ENCODE measurements at regions not wholly inside any gene's neighbourhood (a gene's known extent, or its start where the extent isn't known, plus 50 kb on each side); places are given as distances from the start of the nearest gene placed in this dataset.

DNA sequence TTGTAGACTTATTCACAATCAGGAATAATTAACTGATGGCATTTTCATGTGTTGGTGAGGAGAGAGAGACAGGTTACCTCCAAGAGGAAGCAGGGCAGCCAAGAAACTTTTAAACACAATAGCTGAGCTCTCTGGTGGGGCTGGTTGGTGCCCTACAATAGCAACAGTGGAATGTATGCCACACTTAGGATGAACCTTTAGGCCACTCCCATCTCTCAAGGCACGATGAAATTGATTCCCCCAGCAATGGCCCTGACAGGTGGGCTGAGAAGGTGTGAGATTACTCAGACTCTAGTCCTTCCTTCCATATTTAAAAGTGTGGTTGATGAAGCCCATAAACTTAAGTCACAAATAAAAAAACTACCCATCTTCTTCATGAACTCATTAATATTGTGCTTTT lies 219.4 kb upstream of the CYRIA start:
- no peak overlapping the region for H3K27ac ChIP-seq (ENCODE audit: low read depth in 2 of 2, low read length in 1 of 2)
- H3K9me2 ChIP-seq: no peaks in the 10 kb centered on the region; the same call in 1 of the 2 replicates
- H3K27me3 ChIP-seq (ENCODE audit: insufficient read depth): no peaks in the 10 kb centered on the region
- ChIA-PET CTCF (interaction anchor here (0.7 to 1.5 kb wide), 2 partner anchors 23 to 201 kb away, joined by 3 read pairs; no protein-coding TSS in a partner anchor), POLR2A (no interaction called here)
- no peak overlapping the region for H3K9ac ChIP-seq
- no peak overlapping the region for H2AFZ ChIP-seq (ENCODE audit: low read depth)
- no peak overlapping the region for H3K4me2 ChIP-seq
- H3K4me1 ChIP-seq (ENCODE audit: control insufficient read depth in 1 of 2, insufficient read depth in 2 of 2, low read depth in 1 of 2, low read length in 1 of 2): no peaks in the 10 kb centered on the region; a peak in 2 of 4 replicates
- no peaks in the 10 kb centered on the region for H3K36me3 ChIP-seq (replicated peaks in 1 of 2; ENCODE audit: control insufficient read depth in 1 of 2, insufficient read depth in 2 of 2, low read length in 1 of 2)
- TF ChIP-seq, protein P1, sequence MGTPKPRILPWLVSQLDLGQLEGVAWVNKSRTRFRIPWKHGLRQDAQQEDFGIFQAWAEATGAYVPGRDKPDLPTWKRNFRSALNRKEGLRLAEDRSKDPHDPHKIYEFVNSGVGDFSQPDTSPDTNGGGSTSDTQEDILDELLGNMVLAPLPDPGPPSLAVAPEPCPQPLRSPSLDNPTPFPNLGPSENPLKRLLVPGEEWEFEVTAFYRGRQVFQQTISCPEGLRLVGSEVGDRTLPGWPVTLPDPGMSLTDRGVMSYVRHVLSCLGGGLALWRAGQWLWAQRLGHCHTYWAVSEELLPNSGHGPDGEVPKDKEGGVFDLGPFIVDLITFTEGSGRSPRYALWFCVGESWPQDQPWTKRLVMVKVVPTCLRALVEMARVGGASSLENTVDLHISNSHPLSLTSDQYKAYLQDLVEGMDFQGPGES (IDR thresholded peaks at IDR 0.05; ENCODE audit: low read depth, low read length): no peak
- TF ChIP-seq, protein P2, sequence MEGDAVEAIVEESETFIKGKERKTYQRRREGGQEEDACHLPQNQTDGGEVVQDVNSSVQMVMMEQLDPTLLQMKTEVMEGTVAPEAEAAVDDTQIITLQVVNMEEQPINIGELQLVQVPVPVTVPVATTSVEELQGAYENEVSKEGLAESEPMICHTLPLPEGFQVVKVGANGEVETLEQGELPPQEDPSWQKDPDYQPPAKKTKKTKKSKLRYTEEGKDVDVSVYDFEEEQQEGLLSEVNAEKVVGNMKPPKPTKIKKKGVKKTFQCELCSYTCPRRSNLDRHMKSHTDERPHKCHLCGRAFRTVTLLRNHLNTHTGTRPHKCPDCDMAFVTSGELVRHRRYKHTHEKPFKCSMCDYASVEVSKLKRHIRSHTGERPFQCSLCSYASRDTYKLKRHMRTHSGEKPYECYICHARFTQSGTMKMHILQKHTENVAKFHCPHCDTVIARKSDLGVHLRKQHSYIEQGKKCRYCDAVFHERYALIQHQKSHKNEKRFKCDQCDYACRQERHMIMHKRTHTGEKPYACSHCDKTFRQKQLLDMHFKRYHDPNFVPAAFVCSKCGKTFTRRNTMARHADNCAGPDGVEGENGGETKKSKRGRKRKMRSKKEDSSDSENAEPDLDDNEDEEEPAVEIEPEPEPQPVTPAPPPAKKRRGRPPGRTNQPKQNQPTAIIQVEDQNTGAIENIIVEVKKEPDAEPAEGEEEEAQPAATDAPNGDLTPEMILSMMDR (IDR thresholded peaks at IDR 0.05): no peak
- TF ChIP-seq ELF1 (IDR thresholded peaks at IDR 0.05): no peak
- TF ChIP-seq, protein P3, sequence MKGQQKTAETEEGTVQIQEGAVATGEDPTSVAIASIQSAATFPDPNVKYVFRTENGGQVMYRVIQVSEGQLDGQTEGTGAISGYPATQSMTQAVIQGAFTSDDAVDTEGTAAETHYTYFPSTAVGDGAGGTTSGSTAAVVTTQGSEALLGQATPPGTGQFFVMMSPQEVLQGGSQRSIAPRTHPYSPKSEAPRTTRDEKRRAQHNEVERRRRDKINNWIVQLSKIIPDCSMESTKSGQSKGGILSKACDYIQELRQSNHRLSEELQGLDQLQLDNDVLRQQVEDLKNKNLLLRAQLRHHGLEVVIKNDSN (IDR thresholded peaks at IDR 0.05; ENCODE audit: borderline replicate concordance, low read depth): no peak
- TF ChIP-seq TCF12 (IDR thresholded peaks at IDR 0.05): no peak
- TF ChIP-seq JUND (IDR thresholded peaks at IDR 0.05): no peak
- TF ChIP-seq, protein P4, sequence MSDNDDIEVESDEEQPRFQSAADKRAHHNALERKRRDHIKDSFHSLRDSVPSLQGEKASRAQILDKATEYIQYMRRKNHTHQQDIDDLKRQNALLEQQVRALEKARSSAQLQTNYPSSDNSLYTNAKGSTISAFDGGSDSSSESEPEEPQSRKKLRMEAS (IDR thresholded peaks at IDR 0.05; ENCODE audit: low read depth): no peak
- no peak for TF ChIP-seq YY1 (IDR thresholded peaks at IDR 0.05; ENCODE audit: low read depth)
- TF ChIP-seq RFX5 (IDR thresholded peaks at IDR 0.05; ENCODE audit: low read length): no peak
- no peak for TF ChIP-seq POLR2AphosphoS5 (IDR thresholded peaks at IDR 0.05; ENCODE audit: low read depth, low read length)
- no peak for DNase-seq
- H3K4me3 ChIP-seq (ENCODE audit: low read depth in 2 of 2, low read length in 1 of 2): no peak overlapping the region
- H3F3A ChIP-seq (replicated peaks; ENCODE audit: insufficient read depth): no peaks in the 10 kb centered on the region
- no peaks in the 10 kb centered on the region for H4K20me1 ChIP-seq (ENCODE audit: insufficient read depth)
- no peaks in the 10 kb centered on the region for H3K9me3 ChIP-seq
- H3K79me2 ChIP-seq (ENCODE audit: insufficient read depth): no peaks in the 10 kb centered on the region
- WGBS (ENCODE audit: low lambda C conversion rate): 13% methylated on average over 1 of the region's 1 CpG

DNA sequence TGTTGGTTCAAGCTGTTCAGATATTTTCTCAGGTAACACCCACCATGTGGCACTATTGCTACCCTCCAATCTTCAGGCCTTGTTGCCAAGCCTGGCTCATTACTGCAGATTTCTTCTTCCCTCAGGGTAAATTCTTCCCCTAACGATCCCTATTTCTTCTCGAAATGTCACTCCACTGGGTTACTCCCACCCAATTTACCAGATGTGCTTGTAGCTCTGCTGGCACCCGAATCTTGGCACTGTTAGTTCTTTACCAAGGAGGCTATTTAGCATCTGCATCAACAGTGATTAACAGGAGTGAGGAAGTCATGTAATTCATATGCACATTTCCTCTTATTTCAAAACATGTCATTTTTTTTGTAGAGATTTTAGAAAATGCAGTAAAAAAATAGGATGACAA lies 217.1 kb upstream of the CYRIA start:
- 16% methylated on average over 3 of the region's 3 CpGs for WGBS (ENCODE audit: low lambda C conversion rate)
- H3K36me3 ChIP-seq (replicated peaks in 1 of 2; ENCODE audit: control insufficient read depth in 1 of 2, insufficient read depth in 2 of 2, low read length in 1 of 2): no peaks in the 10 kb centered on the region
- ChIA-PET POLR2A (no interaction called here), CTCF (no interaction called here)
- H3K4me1 ChIP-seq (ENCODE audit: control insufficient read depth in 1 of 2, insufficient read depth in 2 of 2, low read depth in 1 of 2, low read length in 1 of 2): no peaks in the 10 kb centered on the region; a peak in 2 of 4 replicates
- H3K4me3 ChIP-seq (ENCODE audit: low read depth in 2 of 2, low read length in 1 of 2): no peak overlapping the region
- H4K20me1 ChIP-seq (ENCODE audit: insufficient read depth): no peaks in the 10 kb centered on the region
- no peak overlapping the region for H3K4me2 ChIP-seq
- H3K27ac ChIP-seq (ENCODE audit: low read depth in 2 of 2, low read length in 1 of 2): no peak overlapping the region
- no peak overlapping the region for H3K9ac ChIP-seq
- H3K9me3 ChIP-seq: no peaks in the 10 kb centered on the region
- H3K9me2 ChIP-seq: no peaks in the 10 kb centered on the region
- DNase-seq: no peak
- H3K27me3 ChIP-seq (ENCODE audit: insufficient read depth): no peaks in the 10 kb centered on the region
- H2AFZ ChIP-seq (ENCODE audit: low read depth): no peak overlapping the region
- H3F3A ChIP-seq (replicated peaks; ENCODE audit: insufficient read depth): no peaks in the 10 kb centered on the region
- H3K79me2 ChIP-seq (ENCODE audit: insufficient read depth): no peaks in the 10 kb centered on the region
- no peak for TF ChIP-seq EP300 (IDR thresholded peaks at IDR 0.05; ENCODE audit: borderline replicate concordance in 1 of 2, low read depth in 1 of 2, low read length in 1 of 2)
- no peak for TF ChIP-seq FOXJ3 (CRISPR knock-in tag; IDR thresholded peaks at IDR 0.05)
- no peak for TF ChIP-seq TAF1 (IDR thresholded peaks at IDR 0.05; ENCODE audit: borderline replicate concordance, low read depth, low read length)
- no peak for TF ChIP-seq RFX5 (IDR thresholded peaks at IDR 0.05; ENCODE audit: low read length)
- no peak for TF ChIP-seq POLR2AphosphoS5 (IDR thresholded peaks at IDR 0.05; ENCODE audit: low read depth, low read length)
- TF ChIP-seq, protein P4 (IDR thresholded peaks at IDR 0.05; ENCODE audit: low read depth): no peak
- no peak for TF ChIP-seq FOSL2 (IDR thresholded peaks at IDR 0.05; ENCODE audit: borderline replicate concordance, low read depth)
- TF ChIP-seq, protein P5, sequence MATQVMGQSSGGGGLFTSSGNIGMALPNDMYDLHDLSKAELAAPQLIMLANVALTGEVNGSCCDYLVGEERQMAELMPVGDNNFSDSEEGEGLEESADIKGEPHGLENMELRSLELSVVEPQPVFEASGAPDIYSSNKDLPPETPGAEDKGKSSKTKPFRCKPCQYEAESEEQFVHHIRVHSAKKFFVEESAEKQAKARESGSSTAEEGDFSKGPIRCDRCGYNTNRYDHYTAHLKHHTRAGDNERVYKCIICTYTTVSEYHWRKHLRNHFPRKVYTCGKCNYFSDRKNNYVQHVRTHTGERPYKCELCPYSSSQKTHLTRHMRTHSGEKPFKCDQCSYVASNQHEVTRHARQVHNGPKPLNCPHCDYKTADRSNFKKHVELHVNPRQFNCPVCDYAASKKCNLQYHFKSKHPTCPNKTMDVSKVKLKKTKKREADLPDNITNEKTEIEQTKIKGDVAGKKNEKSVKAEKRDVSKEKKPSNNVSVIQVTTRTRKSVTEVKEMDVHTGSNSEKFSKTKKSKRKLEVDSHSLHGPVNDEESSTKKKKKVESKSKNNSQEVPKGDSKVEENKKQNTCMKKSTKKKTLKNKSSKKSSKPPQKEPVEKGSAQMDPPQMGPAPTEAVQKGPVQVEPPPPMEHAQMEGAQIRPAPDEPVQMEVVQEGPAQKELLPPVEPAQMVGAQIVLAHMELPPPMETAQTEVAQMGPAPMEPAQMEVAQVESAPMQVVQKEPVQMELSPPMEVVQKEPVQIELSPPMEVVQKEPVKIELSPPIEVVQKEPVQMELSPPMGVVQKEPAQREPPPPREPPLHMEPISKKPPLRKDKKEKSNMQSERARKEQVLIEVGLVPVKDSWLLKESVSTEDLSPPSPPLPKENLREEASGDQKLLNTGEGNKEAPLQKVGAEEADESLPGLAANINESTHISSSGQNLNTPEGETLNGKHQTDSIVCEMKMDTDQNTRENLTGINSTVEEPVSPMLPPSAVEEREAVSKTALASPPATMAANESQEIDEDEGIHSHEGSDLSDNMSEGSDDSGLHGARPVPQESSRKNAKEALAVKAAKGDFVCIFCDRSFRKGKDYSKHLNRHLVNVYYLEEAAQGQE (IDR thresholded peaks at IDR 0.05; ENCODE audit: low read depth, low read length): no peak
- no peak for TF ChIP-seq NFIC (IDR thresholded peaks at IDR 0.05; ENCODE audit: borderline replicate concordance)
- no peak for TF ChIP-seq YY1 (IDR thresholded peaks at IDR 0.05; ENCODE audit: low read depth)
- TF ChIP-seq RCOR1 (IDR thresholded peaks at IDR 0.05; ENCODE audit: low read length): no peak
- no peak for TF ChIP-seq FOXM1 (IDR thresholded peaks at IDR 0.05; ENCODE audit: low read depth)
- TF ChIP-seq GABPA (IDR thresholded peaks at IDR 0.05; ENCODE audit: low read depth): no peak
- no peak for TF ChIP-seq RXRA (IDR thresholded peaks at IDR 0.05; ENCODE audit: borderline replicate concordance, low read depth)
- TF ChIP-seq, protein P3 (IDR thresholded peaks at IDR 0.05; ENCODE audit: borderline replicate concordance, low read depth): no peak
